Liver (tissue), 7 donors: ENCODE measurements at regions not wholly inside any gene's neighbourhood (a gene's known extent, or its start where the extent isn't known, plus 50 kb on each side); places are given as distances from the start of the nearest gene placed in this dataset.

ENCODE experiments used
- DNase-seq: peaks from one replicate; pipeline ENCODE4 v3.0.0-alpha.2; 2017; ENCODE audit warnings: low spot score
- H3K27ac ChIP-seq, 2 donors: one replicate each; pipeline ENCODE4 v1.7.0; 2013; ENCODE audit warnings: inconsistent platforms in 2 of 2, low read length in 2 of 2, control low read depth in 1 of 2, low read depth in 1 of 2, mild to moderate bottlenecking in 1 of 2
- H3K27me3 ChIP-seq, 4 donors: one replicate each; pipeline versions ENCODE4 v1.6.1 to v1.7.0; 2013; ENCODE audit warnings: low read length in 3 of 4, inconsistent platforms in 1 of 4, mild to moderate bottlenecking in 1 of 4, moderate library complexity in 1 of 4; ENCODE audit not compliant: control insufficient read depth in 4 of 4, insufficient read depth in 4 of 4
- H3K36me3 ChIP-seq, 4 donors: one replicate each; pipeline versions ENCODE4 v1.6.1 to v1.7.0; 2013; ENCODE audit warnings: low read length in 3 of 4, mild to moderate bottlenecking in 3 of 4, low read depth in 1 of 4, moderate library complexity in 1 of 4; ENCODE audit not compliant: control insufficient read depth in 4 of 4, insufficient read depth in 3 of 4
- H3K4me1 ChIP-seq, 4 donors: one replicate each; pipeline versions ENCODE4 v1.6.1 to v1.7.0; 2013; ENCODE audit warnings: low read length in 3 of 4, mild to moderate bottlenecking in 3 of 4, moderate library complexity in 1 of 4; ENCODE audit not compliant: control insufficient read depth in 4 of 4, insufficient read depth in 4 of 4
- H3K4me3 ChIP-seq, 3 donors: one replicate each; pipeline versions ENCODE4 v1.6.1 to v1.7.0; 2013; ENCODE audit warnings: low read length in 3 of 3, control low read depth in 1 of 3, low read depth in 1 of 3, mild to moderate bottlenecking in 1 of 3
- H3K9ac ChIP-seq, 2 donors: one replicate each; pipeline ENCODE4 v1.7.0; 2013; ENCODE audit warnings: low read length in 2 of 2, mild to moderate bottlenecking in 2 of 2, moderate library complexity in 2 of 2, control low read depth in 1 of 2, low read depth in 1 of 2
- H3K9me3 ChIP-seq, 4 donors: one replicate each; pipeline versions ENCODE4 v1.6.1 to v1.7.0; 2013; ENCODE audit warnings: low read length in 3 of 4; ENCODE audit not compliant: control insufficient read depth in 4 of 4
- ATF3 ChIP-seq: IDR thresholded peaks from 2 replicates; pipeline ENCODE4 v1.6.1; 2016; ENCODE audit warnings: antibody characterized with exemption
- EGR1 ChIP-seq, 2 donors: IDR thresholded peaks; 2 replicates each; pipeline ENCODE4 v1.6.1; 2016 to 2018; ENCODE audit warnings: antibody characterized with exemption in 2 of 2, low read depth in 2 of 2
- FOXA1 ChIP-seq: IDR thresholded peaks from 2 replicates; pipeline ENCODE4 v1.6.1; 2016; ENCODE audit warnings: antibody characterized with exemption
- FOXA2 ChIP-seq: IDR thresholded peaks from 2 replicates; pipeline ENCODE4 v1.6.1; 2016; ENCODE audit warnings: antibody characterized with exemption
- GABPA ChIP-seq, 2 donors: IDR thresholded peaks in 1 of 2; conservative IDR thresholded peaks in 1 of 2; 2 replicates each; pipeline ENCODE4 v1.6.1; 2016; ENCODE audit warnings: antibody characterized with exemption in 2 of 2, mild to moderate bottlenecking in 1 of 2, moderate library complexity in 1 of 2
- HNF4G ChIP-seq: IDR thresholded peaks from 2 replicates; pipeline ENCODE4 v1.6.1; 2016; ENCODE audit warnings: antibody characterized with exemption
- JUND ChIP-seq, 2 donors: IDR thresholded peaks; 2 replicates each; pipeline ENCODE4 v1.6.1; 2016; ENCODE audit warnings: antibody characterized with exemption in 2 of 2
- MAX ChIP-seq: IDR thresholded peaks from 2 replicates; pipeline ENCODE4 v1.6.1; 2016; ENCODE audit warnings: antibody characterized with exemption
- NR2F2 ChIP-seq: IDR thresholded peaks from 2 replicates; pipeline ENCODE4 v1.6.1; 2016; ENCODE audit warnings: antibody characterized with exemption
- RXRA ChIP-seq, 2 donors: IDR thresholded peaks; 2 replicates each; pipeline ENCODE4 v1.6.1; 2017 to 2018; ENCODE audit warnings: antibody characterized with exemption in 2 of 2, mild to moderate bottlenecking in 1 of 2
- SP1 ChIP-seq: IDR thresholded peaks from 2 replicates; pipeline ENCODE4 v1.6.1; 2018; ENCODE audit warnings: antibody characterized with exemption, mild to moderate bottlenecking
- TAF1 ChIP-seq: conservative IDR thresholded peaks from 2 replicates; pipeline ENCODE4 v1.6.1; 2016; ENCODE audit warnings: antibody characterized with exemption, mild to moderate bottlenecking
- YY1 ChIP-seq: IDR thresholded peaks from 2 replicates; pipeline ENCODE4 v1.6.1; 2016; ENCODE audit warnings: antibody characterized with exemption, mild to moderate bottlenecking
- WGBS: extraction: QIAGEN DNeasy Blood & Tissue Kit; methylation state at CpG from one replicate; pipeline ENCODE4 v1.1.7; 2013; 5-methylcytosine and 5-hydroxymethylcytosine counted together
- donor health status: healthy.
- donor health status: healthy.
- donor health status: healthy.
- donor health status: healthy.

GRCh38 chr4:114358901-114359300 lies 239.7 kb upstream of the UGT8 start:
- H3K27me3 ChIP-seq: no peaks in the 10 kb centered on the region
- TF ChIP-seq TAF1 (no peak), FOXA1 (no peak)
- H3K4me1 ChIP-seq: no peaks in the 10 kb centered on the region
- H3K4me3 ChIP-seq: no peak overlapping the region
- no peaks in the 10 kb centered on the region for H3K36me3 ChIP-seq
- H3K9ac ChIP-seq: no peak overlapping the region
- DNase-seq: no peak
- H3K9me3 ChIP-seq: no peaks in the 10 kb centered on the region
- H3K27ac ChIP-seq: no peak overlapping the region

GRCh38 chr4:114361249-114361648 lies 237.4 kb upstream of the UGT8 start:
- TF ChIP-seq GABPA (IDR thresholded peaks at IDR 0.05 in 1 of 2, conservative IDR thresholded peaks at IDR 0.05 in 1 of 2) (no peak), ATF3 (no peak), MAX (no peak), EGR1 (IDR thresholded peaks at IDR 0.05; ENCODE audit: low read depth in 2 of 2) (no peak), JUND (IDR thresholded peaks at IDR 0.05) (no peak), SP1 (no peak), RXRA (IDR thresholded peaks at IDR 0.05) (no peak)
- H3K27me3 ChIP-seq: no peaks in the 10 kb centered on the region
- H3K9me3 ChIP-seq: no peaks in the 10 kb centered on the region
- no peak overlapping the region for H3K9ac ChIP-seq
- WGBS: 38% methylated on average over 3 of the region's 3 CpGs
- H3K4me1 ChIP-seq: no peaks in the 10 kb centered on the region
- DNase-seq: no peak
- H3K36me3 ChIP-seq: no peaks in the 10 kb centered on the region
- no peak overlapping the region for H3K27ac ChIP-seq
- no peak overlapping the region for H3K4me3 ChIP-seq

- H3K27me3 ChIP-seq: no peaks in the 10 kb centered on the region
- no peak overlapping the region for H3K9ac ChIP-seq
- no peak for TF ChIP-seq GABPA (IDR thresholded peaks at IDR 0.05 in 1 of 2, conservative IDR thresholded peaks at IDR 0.05 in 1 of 2)
- peak in 1 of 2 donors; percentile 23 for TF ChIP-seq RXRA (IDR thresholded peaks at IDR 0.05)
- TF ChIP-seq NR2F2: no peak
- TF ChIP-seq SP1: no peak
- TF ChIP-seq YY1: no peak
- no peaks in the 10 kb centered on the region for H3K9me3 ChIP-seq
- WGBS: 75% methylated on average over 1 of the region's 1 CpG
- no peak overlapping the region for H3K4me3 ChIP-seq
- peaks cover 0 to 3% (median 2%) of the 10 kb centered on the region in 4 donors for H3K4me1 ChIP-seq
- DNase-seq: no peak
- no peaks in the 10 kb centered on the region for H3K36me3 ChIP-seq
- H3K27ac ChIP-seq: no peak overlapping the region
Observed at GRCh38 chr4:114364857-114365256, 233.8 kb upstream of the UGT8 start.

GRCh38 chr4:114365591-114365990 lies 233.0 kb upstream of the UGT8 start:
- WGBS: 79% methylated on average over 1 of the region's 1 CpG
- no peaks in the 10 kb centered on the region for H3K36me3 ChIP-seq
- peaks cover 0 to 3% (median 2%) of the 10 kb centered on the region in 4 donors for H3K4me1 ChIP-seq
- no peaks in the 10 kb centered on the region for H3K9me3 ChIP-seq
- H3K27ac ChIP-seq: no peak overlapping the region
- no peak overlapping the region for H3K9ac ChIP-seq
- no peak for TF ChIP-seq HNF4G
- TF ChIP-seq FOXA2: no peak
- no peak for TF ChIP-seq MAX
- no peak for TF ChIP-seq YY1
- no peak for TF ChIP-seq SP1
- no peaks in the 10 kb centered on the region for H3K27me3 ChIP-seq
- no peak overlapping the region for H3K4me3 ChIP-seq
- DNase-seq: no peak
